ENCODE measurements at regions not wholly inside any gene's neighbourhood (a gene's known extent, or its start where the extent isn't known, plus 50 kb on each side); places are given as distances from the start of the nearest gene placed in this dataset.
"Not testable (repeated sequence)": the region's sequence is repeated elsewhere in the genome, so short reads cannot be mapped to it uniquely, and the experiment has no call there.

DNA sequence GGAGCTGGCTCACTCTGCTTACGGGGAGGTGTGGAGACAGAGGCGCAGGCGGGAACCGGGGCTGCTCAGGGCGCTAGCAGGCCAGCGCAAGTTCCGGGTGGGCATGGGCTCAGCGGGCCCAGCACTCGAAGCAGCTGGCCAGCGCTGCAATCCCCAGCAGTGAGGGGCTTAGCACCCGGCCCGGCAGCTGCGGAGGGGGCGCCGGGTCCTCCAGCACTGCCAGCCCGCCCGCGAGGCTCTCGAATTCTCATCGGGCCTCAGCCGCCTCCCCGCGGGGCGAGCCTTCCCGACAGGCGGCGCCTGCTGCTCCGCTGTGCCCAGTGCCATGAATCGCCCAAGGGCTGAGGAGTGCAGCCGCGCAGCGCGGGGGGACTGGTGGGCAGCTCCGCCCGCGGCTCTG is 78.6 kb upstream of the MITF start:
- Mint-ChIP-seq H3K4me3 (no peak overlapping the region), H3K27me3 (ENCODE audit: low read depth) (peaks cover 24% of the 10 kb centered on the region), H3K36me3 (no peaks in the 10 kb centered on the region), H3K27ac (no peak overlapping the region), H3K9me3 (peaks cover 6% of the 10 kb centered on the region), H3K4me1 (peaks cover 4% of the 10 kb centered on the region)
- TF ChIP-seq, protein P1, sequence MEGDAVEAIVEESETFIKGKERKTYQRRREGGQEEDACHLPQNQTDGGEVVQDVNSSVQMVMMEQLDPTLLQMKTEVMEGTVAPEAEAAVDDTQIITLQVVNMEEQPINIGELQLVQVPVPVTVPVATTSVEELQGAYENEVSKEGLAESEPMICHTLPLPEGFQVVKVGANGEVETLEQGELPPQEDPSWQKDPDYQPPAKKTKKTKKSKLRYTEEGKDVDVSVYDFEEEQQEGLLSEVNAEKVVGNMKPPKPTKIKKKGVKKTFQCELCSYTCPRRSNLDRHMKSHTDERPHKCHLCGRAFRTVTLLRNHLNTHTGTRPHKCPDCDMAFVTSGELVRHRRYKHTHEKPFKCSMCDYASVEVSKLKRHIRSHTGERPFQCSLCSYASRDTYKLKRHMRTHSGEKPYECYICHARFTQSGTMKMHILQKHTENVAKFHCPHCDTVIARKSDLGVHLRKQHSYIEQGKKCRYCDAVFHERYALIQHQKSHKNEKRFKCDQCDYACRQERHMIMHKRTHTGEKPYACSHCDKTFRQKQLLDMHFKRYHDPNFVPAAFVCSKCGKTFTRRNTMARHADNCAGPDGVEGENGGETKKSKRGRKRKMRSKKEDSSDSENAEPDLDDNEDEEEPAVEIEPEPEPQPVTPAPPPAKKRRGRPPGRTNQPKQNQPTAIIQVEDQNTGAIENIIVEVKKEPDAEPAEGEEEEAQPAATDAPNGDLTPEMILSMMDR (IDR thresholded peaks at IDR 0.05; ENCODE audit: unreplicated experiment), result no peak
- DNase-seq (ENCODE audit: low spot score in 2 of 2, unreplicated experiment in 2 of 2), result no peak

DNA sequence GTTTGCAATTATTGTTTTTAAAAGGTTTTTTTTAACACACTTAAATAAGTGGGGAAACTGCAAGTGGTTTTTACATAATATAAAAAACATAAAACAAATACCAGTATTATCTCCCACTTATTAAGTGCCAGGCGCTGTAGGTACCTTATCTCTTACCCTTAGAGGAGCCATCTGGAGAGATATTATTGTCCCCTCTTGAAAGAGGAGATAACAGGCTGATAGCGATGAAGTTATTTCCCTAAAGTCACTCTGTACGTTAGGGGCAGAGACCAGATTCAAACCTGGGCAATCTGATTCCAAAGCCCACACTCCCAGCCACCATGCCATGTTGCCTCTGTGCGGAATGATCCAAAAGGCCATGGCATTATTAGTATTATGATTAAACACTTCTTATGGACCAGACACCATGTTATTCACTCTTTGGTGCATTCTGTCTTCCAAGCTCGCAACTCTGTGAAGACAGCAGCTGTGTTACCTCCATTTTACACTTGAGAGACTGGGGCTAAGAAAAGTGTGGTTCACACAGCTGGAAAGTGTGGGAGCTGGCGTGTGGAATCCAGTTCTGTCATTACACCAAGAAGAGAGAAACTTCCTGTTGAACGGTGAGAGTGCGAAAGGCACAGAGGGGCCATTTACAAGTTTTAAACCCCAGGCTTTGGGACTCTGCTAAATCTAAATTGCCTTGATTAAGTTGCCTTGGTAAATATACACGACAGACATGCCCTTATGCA is 79.9 kb upstream of the MITF start:
- Mint-ChIP-seq H3K4me1 (no peaks in the 10 kb centered on the region), H3K36me3 (no peaks in the 10 kb centered on the region), H3K27me3 (ENCODE audit: low read depth) (peaks cover 23% of the 10 kb centered on the region)

DNA sequence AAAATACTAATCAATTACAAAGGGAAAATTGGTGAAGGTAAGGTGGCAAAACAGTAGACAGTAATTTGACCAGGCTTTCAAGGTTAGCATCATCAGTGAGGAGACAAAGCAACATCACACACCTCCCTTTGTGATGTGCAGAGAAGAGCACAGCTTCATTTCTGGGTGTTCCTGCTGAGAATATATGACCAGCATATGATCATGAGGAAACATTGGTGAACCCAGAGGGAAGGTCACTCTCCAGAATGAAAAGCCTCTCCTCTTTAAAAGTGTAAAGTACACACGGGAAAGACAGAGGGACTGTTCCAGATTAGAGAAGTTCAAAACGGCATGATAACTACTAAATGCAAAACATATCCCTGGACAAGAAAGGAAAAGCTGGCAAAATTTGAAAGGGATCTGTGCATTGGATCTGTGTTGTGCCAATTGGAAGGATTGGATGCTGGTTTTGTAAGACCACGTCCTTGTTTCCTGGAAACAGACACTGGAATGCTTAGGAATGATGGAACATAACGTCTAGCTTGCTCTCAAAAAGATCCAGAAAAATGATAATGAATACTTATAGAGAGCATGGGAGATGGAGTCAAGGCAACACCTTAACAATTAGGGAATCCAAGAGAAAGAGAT is 80.6 kb upstream of the MITF start:
- no peak for DNase-seq (ENCODE audit: low spot score in 2 of 2, unreplicated experiment in 2 of 2)
- TF ChIP-seq, protein P1 (IDR thresholded peaks at IDR 0.05; ENCODE audit: unreplicated experiment), result no peak
- Mint-ChIP-seq H3K27ac (no peak overlapping the region), H3K36me3 (no peaks in the 10 kb centered on the region), H3K4me3 (no peak overlapping the region), H3K9me3 (peaks cover 6% of the 10 kb centered on the region), H3K27me3 (ENCODE audit: low read depth) (peaks cover 17% of the 10 kb centered on the region), H3K4me1 (no peaks in the 10 kb centered on the region)

More for the DNA sequence above, 79.9 kb upstream of the MITF start:
- Mint-ChIP-seq H3K27ac (no peak overlapping the region), H3K4me3 (no peak overlapping the region), H3K9me3 (peaks cover 6% of the 10 kb centered on the region)
- TF ChIP-seq, protein P1 (IDR thresholded peaks at IDR 0.05; ENCODE audit: unreplicated experiment), result no peak
- no peak for DNase-seq (ENCODE audit: low spot score in 2 of 2, unreplicated experiment in 2 of 2)

DNA sequence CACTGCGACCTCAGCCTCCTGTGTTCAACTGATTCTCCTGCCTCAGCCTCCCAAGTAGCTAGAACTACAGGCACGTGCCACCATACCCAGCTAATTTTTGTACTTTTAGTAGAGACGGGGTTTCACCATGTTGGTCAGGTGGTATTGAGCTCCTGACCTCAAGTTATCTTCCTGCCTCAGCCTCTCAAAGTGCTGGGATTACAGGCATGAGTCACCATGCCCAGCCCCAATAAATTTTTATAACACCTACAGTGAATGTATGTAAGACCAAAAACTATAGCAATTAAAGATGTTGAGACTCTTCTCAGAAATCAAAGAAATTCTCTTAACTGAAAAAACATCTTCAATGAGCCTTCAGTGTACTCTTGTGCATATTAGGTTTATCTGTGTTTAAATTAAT is 82.2 kb upstream of the MITF start:
- not testable (repeated sequence) for H3K36me3 Mint-ChIP-seq, H3K4me1 Mint-ChIP-seq, H3K27ac Mint-ChIP-seq

DNA sequence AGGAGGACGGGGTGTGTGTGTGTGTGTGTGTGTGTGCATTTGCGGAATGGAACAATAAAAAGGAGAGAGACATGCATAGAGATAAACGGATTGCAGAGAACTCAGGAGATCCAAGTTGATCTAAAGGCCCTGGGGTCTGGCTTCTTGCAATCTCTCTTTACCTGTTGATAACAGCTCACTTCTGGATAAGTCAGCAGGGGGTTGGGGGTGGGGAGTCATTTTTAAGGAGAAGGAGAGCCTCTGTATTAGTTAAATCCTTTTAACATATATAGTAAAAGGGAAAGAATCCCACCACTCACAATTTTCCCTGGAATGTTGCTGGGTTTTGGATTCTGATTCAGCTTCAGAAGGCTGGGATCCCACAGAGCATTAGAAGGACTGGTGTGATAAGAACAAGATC is 87.5 kb upstream of the MITF start:
- DNase-seq (ENCODE audit: low spot score in 2 of 2, unreplicated experiment in 2 of 2), result no peak
- Mint-ChIP-seq H3K27me3 (ENCODE audit: low read depth) (peaks cover 40% of the 10 kb centered on the region), H3K4me1 (no peaks in the 10 kb centered on the region), H3K27ac (no peak overlapping the region), H3K9me3 (no peaks in the 10 kb centered on the region), H3K36me3 (no peaks in the 10 kb centered on the region), H3K4me3 (no peak overlapping the region)
- TF ChIP-seq, protein P1 (IDR thresholded peaks at IDR 0.05; ENCODE audit: unreplicated experiment), result no peak

More for the DNA sequence above, 82.2 kb upstream of the MITF start:
- not testable (repeated sequence) for H3K4me3 Mint-ChIP-seq; DNase-seq (ENCODE audit: low spot score in 2 of 2, unreplicated experiment in 2 of 2); H3K9me3 Mint-ChIP-seq
- peaks cover 12% of the 10 kb centered on the region for H3K27me3 Mint-ChIP-seq (ENCODE audit: low read depth)

DNA sequence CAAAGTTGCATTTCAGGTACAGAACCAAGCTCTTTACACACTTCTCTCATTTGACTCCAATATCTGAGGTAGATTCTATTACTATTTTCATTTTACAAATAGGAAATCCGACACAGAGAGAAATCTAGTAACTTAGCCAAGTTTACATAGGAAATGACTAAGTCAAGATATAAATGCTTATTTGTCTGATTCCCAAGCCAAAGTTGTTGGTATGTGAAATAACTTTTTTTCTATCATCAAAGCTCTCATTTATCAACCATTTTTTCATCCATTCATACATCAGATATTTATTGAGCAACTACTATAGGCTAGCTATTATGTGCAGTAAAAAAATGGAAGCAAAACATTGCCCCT is 89.2 kb upstream of the MITF start:
- TF ChIP-seq, protein P1 (IDR thresholded peaks at IDR 0.05; ENCODE audit: unreplicated experiment), result no peak
- Mint-ChIP-seq H3K9me3 (no peaks in the 10 kb centered on the region), H3K27ac (no peak overlapping the region), H3K36me3 (no peaks in the 10 kb centered on the region), H3K4me3 (no peak overlapping the region), H3K27me3 (ENCODE audit: low read depth) (peaks cover 44% of the 10 kb centered on the region), H3K4me1 (no peaks in the 10 kb centered on the region)
- DNase-seq (ENCODE audit: low spot score in 2 of 2, unreplicated experiment in 2 of 2), result no peak

All from mesothelial cell of epicardium (in vitro differentiated cells).